Bronchial epithelial cell (primary cell): ENCODE measurements at regions not wholly inside any gene's neighbourhood (a gene's known extent, or its start where the extent isn't known, plus 50 kb on each side); places are given as distances from the start of the nearest gene placed in this dataset.
A peak's percentile ranks its signal among the peaks of the same experiment; 100 is the strongest.

Source experiments
- DNase-seq: peaks from one replicate; pipeline ENCODE4 v3.0.0-alpha.2; 2010; ENCODE audit warnings: low read depth
- FAIRE-seq: peaks from 2 replicates; lab custom pipeline; 2011; peaks lifted over from hg19 to GRCh38; lab: Jason Lieb, UNC
- H3K27me3 ChIP-seq: 2 replicates; pipeline ENCODE4 v1.5.1; 2011; ENCODE audit warnings: low read length; ENCODE audit not compliant: control insufficient read depth, insufficient read depth
- H3K36me3 ChIP-seq: 2 replicates; pipeline ENCODE4 v1.5.1; 2011; ENCODE audit warnings: low read length; ENCODE audit not compliant: control insufficient read depth, insufficient read depth
- H3K4me3 ChIP-seq: 2 replicates; pipeline ENCODE4 v1.5.1; 2011; ENCODE audit warnings: mild to moderate bottlenecking, low read depth, low read length, control low read depth
- CTCF ChIP-seq: IDR thresholded peaks from 2 replicates; pipeline ENCODE4 v1.5.1; 2011; ENCODE audit warnings: mild to moderate bottlenecking, moderate library complexity, low read length, control low read depth, inconsistent platforms; ENCODE audit not compliant: insufficient read depth, severe bottlenecking

- Histone ChIP-seq H3K4me3 (no peak overlapping the region), H3K27me3 (no peaks in the 10 kb centered on the region), H3K36me3 (no peaks in the 10 kb centered on the region)
- no peak for FAIRE-seq
- no peak for DNase-seq
- no peak for TF ChIP-seq CTCF
Observed at GRCh38 chr13:89565476-89566100, 1781.9 kb upstream of the MIR17HG start.

- Histone ChIP-seq H3K4me3 (no peak overlapping the region), H3K36me3 (no peaks in the 10 kb centered on the region), H3K27me3 (no peaks in the 10 kb centered on the region)
- DNase-seq (no peak), FAIRE-seq (no peak)
- TF ChIP-seq CTCF, result no peak
Observed at GRCh38 chr13:89567025-89567424, 1780.5 kb upstream of the MIR17HG start.

- DNase-seq, result peak; percentile 17
- no peaks in the 10 kb centered on the region for H3K36me3 ChIP-seq
- FAIRE-seq, result no peak
- no peak overlapping the region for H3K4me3 ChIP-seq
- no peak for TF ChIP-seq CTCF
- no peaks in the 10 kb centered on the region for H3K27me3 ChIP-seq
Observed at GRCh38 chr13:89568276-89568675, 1779.2 kb upstream of the MIR17HG start.

GRCh38 chr13:89568746-89569145 is 1778.7 kb upstream of the MIR17HG start:
- no peak for FAIRE-seq

GRCh38 chr13:89571676-89572075 is 1775.8 kb upstream of the MIR17HG start:
- DNase-seq (no peak), FAIRE-seq (no peak)
- no peaks in the 10 kb centered on the region for H3K36me3 ChIP-seq
- H3K27me3 ChIP-seq, result no peaks in the 10 kb centered on the region
- H3K4me3 ChIP-seq, result no peak overlapping the region
- no peak for TF ChIP-seq CTCF

More at GRCh38 chr13:89568746-89569145, 1778.7 kb upstream of the MIR17HG start:
- Histone ChIP-seq H3K36me3 (no peaks in the 10 kb centered on the region), H3K27me3 (no peaks in the 10 kb centered on the region), H3K4me3 (no peak overlapping the region)
- TF ChIP-seq CTCF, result no peak
- DNase-seq, result no peak

GRCh38 chr13:89574077-89574476 is 1773.4 kb upstream of the MIR17HG start:
- Histone ChIP-seq H3K36me3 (no peaks in the 10 kb centered on the region), H3K27me3 (no peaks in the 10 kb centered on the region), H3K4me3 (no peak overlapping the region)
- FAIRE-seq (no peak), DNase-seq (no peak)
- TF ChIP-seq CTCF, result no peak
